Ovary (tissue), 7 donors: ENCODE measurements at regions not wholly inside any gene's neighbourhood (a gene's known extent, or its start where the extent isn't known, plus 50 kb on each side); places are given as distances from the start of the nearest gene placed in this dataset.

Experiments
- DNase-seq, 5 donors: peaks; one replicate each; pipeline ENCODE4 v3.0.0-alpha.2; 2019 to 2020
- H3K27ac ChIP-seq, 2 donors: fragments of 200-600 bp; one replicate each; pipeline versions ENCODE4 v1.5.1 to v1.8.0; 2019 to 2022
- H3K27me3 ChIP-seq: fragments of 200-600 bp; one replicate; pipeline ENCODE4 v1.8.0; 2022
- H3K36me3 ChIP-seq: fragments of 200-600 bp; sonication (generic); one replicate; pipeline ENCODE4 v1.5.1; 2019
- H3K4me1 ChIP-seq: one replicate; pipeline ENCODE4 v1.8.1; 2013; ENCODE audit warnings: mild to moderate bottlenecking, moderate library complexity; ENCODE audit not compliant: insufficient read depth
- H3K4me3 ChIP-seq: fragments of 200-600 bp; sonication (generic); one replicate; pipeline ENCODE4 v1.5.1; 2017
- H3K9me3 ChIP-seq, 2 donors: fragments of 200-600 bp in 1 of 2; sonication (generic) in 1 of 2; one replicate each; pipeline versions ENCODE4 v1.5.1 to v1.8.1; 2013 to 2019; ENCODE audit warnings: mild to moderate bottlenecking in 1 of 2, moderate library complexity in 1 of 2
- CTCF ChIP-seq, 3 donors: fragments of 450-650 bp in 2 of 3; fragments of 200-600 bp in 1 of 3; IDR thresholded peaks; one replicate each; pipeline versions ENCODE4 v1.5.1 to v1.8.0; 2016 to 2022; ENCODE audit warnings: antibody characterized with exemption in 3 of 3, mild to moderate bottlenecking in 1 of 3
- EP300 ChIP-seq: sonication (generic); formaldehyde crosslinking; IDR thresholded peaks from one replicate; pipeline ENCODE4 v1.6.1; 2017; ENCODE audit warnings: antibody characterized with exemption
- POLR2A ChIP-seq: fragments of 450-650 bp; IDR thresholded peaks from one replicate; pipeline ENCODE4 v1.6.1; 2017; ENCODE audit warnings: antibody characterized with exemption, mild to moderate bottlenecking, moderate library complexity
- WGBS, 3 donors: extraction: QIAGEN DNeasy Blood & Tissue Kit in 1 of 3; methylation state at CpG; one replicate each; pipeline versions ENCODE4 v1.1.5 to v1.1.7; 2013 to 2017; 5-methylcytosine and 5-hydroxymethylcytosine counted together
- intact Hi-C, 4 donors: fragments of 100-400 bp; cut with DNase I; formaldehyde crosslinking; loops; one replicate each; pipeline versions ENCODE4 v1.11.0 to v1.15.1; 2022 to 2023
- donor health status: DM: no; HTN: no; CAD: no; lungs with moderate emphysema.
- donor health status: DM: no; HTN: no; CAD: no.
- donor health status: Bipolar disorder and iron deficiency.
- donor health status: DM: no; HTN: no; CAD: no.
- donor health status: DM: yes; HTN: yes; CAD: no.

- Histone ChIP-seq H3K36me3 (no peaks in the 10 kb centered on the region), H3K27me3 (no peaks in the 10 kb centered on the region), H3K4me3 (no peak overlapping the region), H3K4me1 (no peaks in the 10 kb centered on the region), H3K9me3 (no peaks in the 10 kb centered on the region), H3K27ac (no peak overlapping the region)
- WGBS, 3 donors = 92 to 96% (median 92%) methylated on average over 4 of the region's 4 CpGs
- DNase-seq = no peak
- intact Hi-C loops = no loop called here
- TF ChIP-seq EP300 (no peak), POLR2A (no peak), CTCF (IDR thresholded peaks at IDR 0.05) (no peak)
Observed at GRCh38 chr18:24972577-24972976, 379.4 kb downstream of the ZNF521 start.

GRCh38 chr18:24974431-24974830, 377.5 kb downstream of the ZNF521 start:
- Histone ChIP-seq H3K27me3 (no peaks in the 10 kb centered on the region), H3K36me3 (no peaks in the 10 kb centered on the region), H3K9me3 (no peaks in the 10 kb centered on the region), H3K4me1 (no peaks in the 10 kb centered on the region), H3K27ac (no peak overlapping the region), H3K4me3 (no peak overlapping the region)
- DNase-seq = no peak
- TF ChIP-seq POLR2A (no peak), EP300 (no peak)
- intact Hi-C loops = no loop called here
- 63 to 69% (median 64%) methylated on average over 2 of the region's 2 CpGs for WGBS, 3 donors

GRCh38 chr18:24975496-24976372, 376.2 kb downstream of the ZNF521 start:
- intact Hi-C loops = no loop called here
- H3K36me3 ChIP-seq = no peaks in the 10 kb centered on the region
- 91 to 95% (median 93%) methylated on average over 6 of the region's 6 CpGs for WGBS, 3 donors
- H3K27me3 ChIP-seq = no peaks in the 10 kb centered on the region
- no peak overlapping the region for H3K4me3 ChIP-seq
- no peaks in the 10 kb centered on the region for H3K4me1 ChIP-seq
- DNase-seq = no peak
- no peaks in the 10 kb centered on the region for H3K9me3 ChIP-seq
- no peak for TF ChIP-seq POLR2A
- TF ChIP-seq EP300 = no peak
- no peak for TF ChIP-seq CTCF (IDR thresholded peaks at IDR 0.05)
- no peak overlapping the region for H3K27ac ChIP-seq

GRCh38 chr18:24976502-24976901, 375.5 kb downstream of the ZNF521 start:
- TF ChIP-seq CTCF (IDR thresholded peaks at IDR 0.05) = no peak
- TF ChIP-seq POLR2A = no peak
- TF ChIP-seq EP300 = no peak

GRCh38 chr18:24979235-24979634, 372.7 kb downstream of the ZNF521 start:
- WGBS, 3 donors = 73 to 85% (median 80%) methylated on average over 4 of the region's 4 CpGs

More at GRCh38 chr18:24976502-24976901, 375.5 kb downstream of the ZNF521 start:
- no peaks in the 10 kb centered on the region for H3K9me3 ChIP-seq
- intact Hi-C loops = no loop called here
- H3K4me1 ChIP-seq = no peaks in the 10 kb centered on the region
- WGBS, 3 donors = 86 to 87% (median 87%) methylated on average over 4 of the region's 4 CpGs
- H3K4me3 ChIP-seq = no peak overlapping the region
- H3K27me3 ChIP-seq = no peaks in the 10 kb centered on the region
- no peaks in the 10 kb centered on the region for H3K36me3 ChIP-seq
- no peak for DNase-seq
- H3K27ac ChIP-seq = no peak overlapping the region

More at GRCh38 chr18:24979235-24979634, 372.7 kb downstream of the ZNF521 start:
- H3K4me1 ChIP-seq = no peaks in the 10 kb centered on the region
- H3K27me3 ChIP-seq = no peaks in the 10 kb centered on the region
- H3K27ac ChIP-seq = no peak overlapping the region
- TF ChIP-seq POLR2A (no peak), CTCF (IDR thresholded peaks at IDR 0.05) (no peak), EP300 (no peak)
- H3K4me3 ChIP-seq = no peak overlapping the region
- H3K36me3 ChIP-seq = no peaks in the 10 kb centered on the region
- intact Hi-C loops = no loop called here
- H3K9me3 ChIP-seq = no peaks in the 10 kb centered on the region
- DNase-seq = no peak
